CD14-positive monocyte (primary cell): ENCODE measurements at regions not wholly inside any gene's neighbourhood (a gene's known extent, or its start where the extent isn't known, plus 50 kb on each side); places are given as distances from the start of the nearest gene placed in this dataset.

ENCODE experiments used
- DNase-seq, 3 donors: peaks; one replicate each; pipeline ENCODE4 v3.0.0-alpha.2; 2011 to 2022
- H2AFZ ChIP-seq: 2 replicates; pipeline ENCODE4 v1.6.0; 2012; ENCODE audit warnings: mild to moderate bottlenecking, low read depth, low read length, inconsistent platforms; ENCODE audit not compliant: insufficient read depth, poor library complexity, severe bottlenecking
- H3K27ac ChIP-seq, 2 donors: 1 replicate in 1 of 2; 2 replicates in 1 of 2; pipeline ENCODE4 v1.5.1; 2012 to 2013; ENCODE audit warnings: low read length in 2 of 2, control low read depth in 1 of 2, inconsistent platforms in 1 of 2, low read depth in 1 of 2, mild to moderate bottlenecking in 1 of 2
- H3K27me3 ChIP-seq, 2 donors: one replicate each; pipeline versions ENCODE4 v1.6.0 to v1.6.1; 2011 to 2013; ENCODE audit warnings: low read length in 2 of 2; ENCODE audit not compliant: control insufficient read depth in 2 of 2, insufficient read depth in 2 of 2
- H3K36me3 ChIP-seq, 2 donors: replicated peaks in 1 of 2; 1 replicate in 1 of 2; 2 replicates in 1 of 2; pipeline versions ENCODE4 v1.5.1 to v1.6.1; 2012 to 2013; ENCODE audit warnings: low read length in 2 of 2, control low read depth in 1 of 2, inconsistent platforms in 1 of 2, mild to moderate bottlenecking in 1 of 2; ENCODE audit not compliant: insufficient read depth in 2 of 2, control insufficient read depth in 1 of 2
- H3K4me1 ChIP-seq, 2 donors: 1 replicate in 1 of 2; 2 replicates in 1 of 2; pipeline versions ENCODE4 v1.5.1 to v1.6.1; 2012 to 2013; ENCODE audit warnings: low read length in 2 of 2, control low read depth in 1 of 2, inconsistent platforms in 1 of 2, mild to moderate bottlenecking in 1 of 2, moderate library complexity in 1 of 2; ENCODE audit not compliant: insufficient read depth in 2 of 2, control insufficient read depth in 1 of 2
- H3K4me2 ChIP-seq: replicated peaks from 2 replicates; pipeline ENCODE3; 2012; ENCODE audit warnings: low read length, moderate library complexity, mild to moderate bottlenecking; ENCODE audit not compliant: poor library complexity, severe bottlenecking; ENCODE audit errors: extremely low read depth
- H3K4me3 ChIP-seq, 3 experiments: fragments of 200-600 bp in 1 of 3; sonication (generic) in 1 of 3; replicated peaks in 1 of 3; 1 replicate in 2 of 3; 2 replicates in 1 of 3; pipeline ENCODE4 v1.5.1; 2011 to 2013; ENCODE audit warnings: low read length in 3 of 3, mild to moderate bottlenecking in 3 of 3, control low read depth in 2 of 3, low read depth in 2 of 3, inconsistent platforms in 1 of 3, moderate library complexity in 1 of 3
- H3K79me2 ChIP-seq: 2 replicates; pipeline ENCODE4 v1.6.0; 2012; ENCODE audit warnings: mild to moderate bottlenecking, control low read depth, inconsistent platforms, low read length, moderate library complexity; ENCODE audit not compliant: insufficient read depth
- H3K9ac ChIP-seq: 2 replicates; pipeline ENCODE4 v1.6.0; 2017; ENCODE audit warnings: low read length, mild to moderate bottlenecking; ENCODE audit not compliant: insufficient read depth, poor library complexity, severe bottlenecking
- H3K9me3 ChIP-seq, 2 donors: replicated peaks in 1 of 2; 1 replicate in 1 of 2; 2 replicates in 1 of 2; pipeline versions ENCODE4 v1.5.1 to v1.6.1; 2012 to 2013; ENCODE audit warnings: low read length in 2 of 2, control low read depth in 1 of 2; ENCODE audit not compliant: control insufficient read depth in 1 of 2, insufficient read depth in 1 of 2
- H4K20me1 ChIP-seq: 2 replicates; pipeline ENCODE4 v1.6.0; 2012; ENCODE audit warnings: mild to moderate bottlenecking, low read length, control low read depth, moderate library complexity; ENCODE audit not compliant: insufficient read depth
- H3K27ac Mint-ChIP-seq, 7 donors: one replicate each; pipeline ENCODE4 v1.8.0; 2020; ENCODE audit warnings: mild to moderate bottlenecking in 7 of 7, mixed read lengths in 7 of 7, moderate library complexity in 6 of 7, inconsistent platforms in 2 of 7
- H3K27me3 Mint-ChIP-seq, 3 donors: one replicate each; pipeline ENCODE4 v1.8.0; 2021 to 2022; ENCODE audit warnings: low read depth in 3 of 3, mild to moderate bottlenecking in 3 of 3, mixed read lengths in 3 of 3, moderate library complexity in 3 of 3, inconsistent platforms in 1 of 3
- H3K36me3 Mint-ChIP-seq, 2 donors: one replicate each; pipeline ENCODE4 v1.8.0; 2020; ENCODE audit warnings: mixed read lengths in 2 of 2, inconsistent platforms in 1 of 2, mild to moderate bottlenecking in 1 of 2
- H3K4me1 Mint-ChIP-seq: one replicate; pipeline ENCODE4 v1.8.0; 2020; ENCODE audit warnings: mild to moderate bottlenecking, mixed read lengths
- H3K4me3 Mint-ChIP-seq, 2 donors: one replicate each; pipeline ENCODE4 v1.8.0; 2020; ENCODE audit warnings: mild to moderate bottlenecking in 2 of 2, mixed read lengths in 2 of 2, moderate library complexity in 1 of 2
- H3K9me3 Mint-ChIP-seq, 7 donors: one replicate each; pipeline ENCODE4 v1.8.0; 2020 to 2022; ENCODE audit warnings: mixed read lengths in 7 of 7, mild to moderate bottlenecking in 6 of 7, moderate library complexity in 6 of 7, inconsistent platforms in 2 of 7
- WGBS: methylation state at CpG from one replicate; pipeline ENCODE4 v1.1.5; 2013; ENCODE audit warnings: missing lambda C conversion rate; ENCODE audit not compliant: insufficient coverage; 5-methylcytosine and 5-hydroxymethylcytosine counted together
- intact Hi-C, 2 donors: fragments of 100-400 bp; cut with micrococcal nuclease; formaldehyde crosslinking; loops; one replicate each; pipeline versions ENCODE4 v1.15.0 to v1.15.1; 2023
- TF ChIP-seq, protein P1 (sequence below): fragments of 200-600 bp; IDR thresholded peaks from one replicate; pipeline ENCODE4 v1.8.0; 2022; ENCODE audit warnings: antibody characterized with exemption, mild to moderate bottlenecking

DNA sequence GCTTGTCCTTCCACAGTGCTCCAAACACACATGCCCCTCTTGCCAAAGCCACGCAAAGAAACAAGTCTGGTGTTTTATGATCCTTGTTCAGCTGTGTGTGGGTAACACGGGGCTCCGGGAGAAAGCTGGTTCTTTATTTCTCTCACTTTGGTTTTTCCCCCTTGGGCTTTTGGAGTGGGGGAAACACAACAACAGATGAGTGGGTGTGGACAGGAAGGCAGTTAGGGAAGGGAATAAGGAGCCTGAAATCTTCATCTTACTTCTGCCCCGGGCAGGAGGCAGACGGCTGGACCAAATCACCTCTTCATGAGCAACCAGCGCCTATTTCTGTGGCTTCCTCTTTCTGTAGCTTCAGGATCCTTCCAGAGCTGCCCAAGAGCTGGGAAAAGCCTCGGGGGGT, 218.5 kb downstream of the PHETA1 start:
- intact Hi-C loops: loop anchor here in 1 of 2 donors (10.0 kb wide), 1 partner anchor 124 kb away; no protein-coding TSS in a partner anchor
- Histone ChIP-seq H2AFZ (peak overlapping the region; percentile 14), H3K27ac (no peak overlapping the region), H3K9ac (no peak overlapping the region), H3K27me3 (no peaks in the 10 kb centered on the region), H3K4me1 (peaks cover 11 to 17% of the 10 kb centered on the region in 2 donors), H3K4me3 (no peak overlapping the region), H3K9me3 (no peaks in the 10 kb centered on the region), H4K20me1 (no peaks in the 10 kb centered on the region), H3K79me2 (no peaks in the 10 kb centered on the region), H3K36me3 (no peaks in the 10 kb centered on the region), H3K4me2 (peak overlapping the region; percentile 27)
- H3K27me3 Mint-ChIP-seq: peaks cover 0 to 2% (median 1%) of the 10 kb centered on the region in 3 donors
- no peak overlapping the region for H3K4me3 Mint-ChIP-seq
- WGBS: 0% methylated on average over 3 of the region's 7 CpGs
- H3K9me3 Mint-ChIP-seq: peaks cover 0 to 2% (median 0%) of the 10 kb centered on the region in 7 donors
- peaks cover 26% of the 10 kb centered on the region for H3K4me1 Mint-ChIP-seq
- H3K36me3 Mint-ChIP-seq: no peaks in the 10 kb centered on the region
- peak in 2 of 3 donors; percentile 36 to 46 for DNase-seq
- peak overlapping the region in 1 of 7 donors; percentile 78 for H3K27ac Mint-ChIP-seq
- TF ChIP-seq, protein P1, sequence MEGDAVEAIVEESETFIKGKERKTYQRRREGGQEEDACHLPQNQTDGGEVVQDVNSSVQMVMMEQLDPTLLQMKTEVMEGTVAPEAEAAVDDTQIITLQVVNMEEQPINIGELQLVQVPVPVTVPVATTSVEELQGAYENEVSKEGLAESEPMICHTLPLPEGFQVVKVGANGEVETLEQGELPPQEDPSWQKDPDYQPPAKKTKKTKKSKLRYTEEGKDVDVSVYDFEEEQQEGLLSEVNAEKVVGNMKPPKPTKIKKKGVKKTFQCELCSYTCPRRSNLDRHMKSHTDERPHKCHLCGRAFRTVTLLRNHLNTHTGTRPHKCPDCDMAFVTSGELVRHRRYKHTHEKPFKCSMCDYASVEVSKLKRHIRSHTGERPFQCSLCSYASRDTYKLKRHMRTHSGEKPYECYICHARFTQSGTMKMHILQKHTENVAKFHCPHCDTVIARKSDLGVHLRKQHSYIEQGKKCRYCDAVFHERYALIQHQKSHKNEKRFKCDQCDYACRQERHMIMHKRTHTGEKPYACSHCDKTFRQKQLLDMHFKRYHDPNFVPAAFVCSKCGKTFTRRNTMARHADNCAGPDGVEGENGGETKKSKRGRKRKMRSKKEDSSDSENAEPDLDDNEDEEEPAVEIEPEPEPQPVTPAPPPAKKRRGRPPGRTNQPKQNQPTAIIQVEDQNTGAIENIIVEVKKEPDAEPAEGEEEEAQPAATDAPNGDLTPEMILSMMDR: no peak

DNA sequence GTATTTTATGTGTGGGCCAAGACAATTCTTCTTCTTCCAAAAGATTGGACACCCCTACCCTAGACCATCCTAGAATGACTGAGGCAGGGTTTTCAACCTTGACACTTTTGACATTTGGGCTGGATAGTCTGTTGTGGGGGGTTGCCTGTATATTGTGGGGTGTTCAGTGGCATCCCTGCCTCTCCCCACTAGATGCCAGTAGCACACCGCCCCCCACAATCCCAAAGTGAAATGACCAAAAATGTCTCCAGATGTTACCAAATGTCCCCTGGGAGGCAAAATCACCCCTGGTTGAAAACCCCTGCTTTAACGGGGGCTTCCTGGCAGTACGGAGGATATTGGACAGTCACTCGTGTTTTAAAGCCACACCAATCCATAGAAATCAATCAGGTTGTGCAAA, 219.6 kb downstream of the PHETA1 start:
- no peaks in the 10 kb centered on the region for H3K9me3 ChIP-seq
- no peak overlapping the region for H3K27ac Mint-ChIP-seq
- H3K79me2 ChIP-seq: no peaks in the 10 kb centered on the region
- intact Hi-C loops: no loop called here
- H2AFZ ChIP-seq: no peak overlapping the region
- H3K4me1 ChIP-seq: peaks cover 11 to 17% of the 10 kb centered on the region in 2 donors
- H3K36me3 ChIP-seq: no peaks in the 10 kb centered on the region
- H3K4me3 ChIP-seq: no peak overlapping the region
- H3K27me3 Mint-ChIP-seq: peaks cover under 1 to 2% (median 1%) of the 10 kb centered on the region in 3 donors
- H3K36me3 Mint-ChIP-seq: no peaks in the 10 kb centered on the region
- no peak overlapping the region for H3K4me2 ChIP-seq
- peak in 1 of 3 donors; percentile 21 for DNase-seq
- TF ChIP-seq, protein P1: peak; percentile 40
- no peaks in the 10 kb centered on the region for H4K20me1 ChIP-seq
- no peaks in the 10 kb centered on the region for H3K27me3 ChIP-seq
- 63% methylated on average over 1 of the region's 4 CpGs for WGBS
- peaks cover 22% of the 10 kb centered on the region for H3K4me1 Mint-ChIP-seq
- H3K9me3 Mint-ChIP-seq: peaks cover 0 to 2% (median 0%) of the 10 kb centered on the region in 7 donors
- no peak overlapping the region for H3K9ac ChIP-seq
- no peak overlapping the region for H3K27ac ChIP-seq
- H3K4me3 Mint-ChIP-seq: no peak overlapping the region
